GM11168 (cell line): ENCODE measurements at regions not wholly inside any gene's neighbourhood (a gene's known extent, or its start where the extent isn't known, plus 50 kb on each side); places are given as distances from the start of the nearest gene placed in this dataset.

Experiments
- in situ Hi-C: fragments of 300-500 bp; cut with MboI; formaldehyde crosslinking; loops from one replicate; pipeline ENCODE4 v1.12.0; 2022; ENCODE audit warnings: low sequenced_read_pairs; ENCODE audit not compliant: unreplicated experiment

DNA sequence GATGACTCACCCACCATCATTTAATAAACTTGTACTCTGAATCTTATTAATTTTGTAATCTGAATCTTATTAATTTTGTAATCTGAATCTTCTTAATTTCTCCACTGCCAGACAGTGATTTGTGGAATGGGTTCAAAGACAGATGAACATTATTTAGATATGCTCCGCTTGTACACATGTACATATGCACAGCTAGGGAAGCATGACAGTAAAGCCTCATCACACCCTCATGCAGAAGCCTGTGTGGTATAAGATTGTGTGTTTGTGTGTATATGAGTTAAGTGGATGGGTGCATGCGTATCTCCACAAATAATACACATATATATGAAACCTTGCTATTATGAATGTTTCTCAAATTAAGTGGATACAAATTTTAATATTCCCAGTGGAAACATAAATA, 318.5 kb upstream of the SFRP2 start:
- in situ Hi-C loops = no loop called here

DNA sequence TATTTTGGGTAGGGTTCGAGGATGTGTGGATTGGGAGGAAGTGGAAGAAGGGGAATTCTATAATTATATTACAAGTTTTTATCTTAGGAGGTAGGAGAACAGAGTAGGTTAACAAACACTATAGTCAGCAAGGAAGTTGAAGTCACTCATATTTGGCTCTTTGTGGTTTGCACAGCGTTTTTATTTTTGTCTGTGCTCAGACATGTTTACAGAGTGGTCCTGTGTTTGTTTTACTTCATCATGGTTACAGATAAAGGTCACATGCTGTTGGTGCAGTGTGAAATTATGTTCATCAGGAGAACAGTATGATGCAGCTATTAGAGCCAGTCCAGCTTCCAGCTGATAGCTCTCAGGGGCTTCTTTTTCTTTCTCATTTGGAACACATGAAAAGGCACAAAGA, 299.9 kb upstream of the SFRP2 start:
- in situ Hi-C loops = no loop called here

DNA sequence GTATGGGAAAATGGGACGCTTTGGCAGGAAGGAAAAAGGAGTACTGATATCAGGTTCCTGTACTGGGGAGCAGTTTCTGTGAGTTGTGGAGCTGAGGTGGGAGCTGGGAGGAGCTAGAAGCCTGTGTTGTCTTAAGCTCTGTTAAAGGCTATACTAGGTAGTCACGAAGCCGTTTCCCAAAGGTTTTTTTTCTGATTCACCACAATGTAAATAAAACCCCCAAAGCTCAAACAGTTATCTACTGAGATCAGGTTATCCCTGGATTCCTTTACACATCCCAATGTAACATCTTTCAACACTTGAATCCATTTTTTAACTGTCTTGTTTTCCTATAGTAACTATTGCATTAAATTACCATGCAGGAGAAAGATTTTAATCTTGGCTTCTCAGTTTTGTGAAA, 297.4 kb upstream of the SFRP2 start:
- in situ Hi-C loops = no loop called here

DNA sequence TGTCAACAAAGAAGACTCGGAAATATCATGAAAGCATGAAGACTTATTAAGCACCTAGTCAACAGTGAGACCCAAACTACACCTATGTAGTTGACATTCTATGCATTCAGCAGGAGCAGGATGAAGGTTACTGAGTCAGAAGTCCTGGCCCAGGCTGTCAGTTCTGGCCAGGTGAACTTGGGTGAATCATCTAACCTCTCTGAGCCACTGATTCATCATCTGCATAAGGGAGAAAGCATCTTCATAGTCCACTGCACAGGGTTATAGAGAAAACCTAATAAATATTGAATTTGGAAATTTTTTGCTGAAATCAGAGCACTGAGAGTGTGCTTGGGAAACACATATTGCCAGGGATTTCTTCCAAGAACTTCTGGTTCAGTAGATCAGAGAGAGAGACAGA, 296.0 kb upstream of the SFRP2 start:
- in situ Hi-C loops = no loop called here

DNA sequence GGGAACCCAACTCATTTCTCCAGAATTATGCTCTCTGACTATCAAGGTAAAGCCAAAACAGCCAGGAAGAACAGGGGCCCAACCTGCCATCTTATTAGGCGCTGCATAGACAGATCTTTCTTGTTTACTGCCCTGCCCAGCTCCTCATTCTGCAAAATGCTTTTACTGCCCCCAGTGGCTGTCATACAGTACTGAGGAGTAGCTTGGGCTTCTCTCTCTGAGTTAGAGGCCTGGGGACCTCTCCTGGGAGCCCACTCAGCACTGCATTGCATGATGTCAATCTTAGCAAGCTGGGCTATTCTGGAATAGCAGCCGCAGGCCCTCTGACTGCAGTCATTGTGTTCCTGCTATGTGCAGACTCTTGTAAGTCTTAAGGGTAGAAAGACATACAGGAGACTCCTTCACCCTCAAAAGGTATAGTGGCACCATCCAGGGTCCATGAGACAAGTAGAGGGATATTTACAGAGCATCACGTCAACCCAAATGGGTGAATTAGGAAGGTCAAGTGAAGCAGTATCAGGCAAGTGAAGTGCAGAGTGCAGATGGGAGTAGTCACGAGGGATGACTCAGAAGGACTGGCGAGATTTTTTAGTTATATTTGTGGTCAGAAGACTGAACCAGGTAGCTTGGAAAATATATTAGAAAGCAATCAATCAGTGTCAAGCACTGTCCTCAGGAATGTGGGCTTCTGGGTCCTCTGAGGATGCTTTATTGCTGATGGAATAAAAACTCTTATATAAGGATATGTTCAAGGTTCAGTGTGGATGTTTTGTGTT, 294.1 kb upstream of the SFRP2 start:
- in situ Hi-C loops = no loop called here

DNA sequence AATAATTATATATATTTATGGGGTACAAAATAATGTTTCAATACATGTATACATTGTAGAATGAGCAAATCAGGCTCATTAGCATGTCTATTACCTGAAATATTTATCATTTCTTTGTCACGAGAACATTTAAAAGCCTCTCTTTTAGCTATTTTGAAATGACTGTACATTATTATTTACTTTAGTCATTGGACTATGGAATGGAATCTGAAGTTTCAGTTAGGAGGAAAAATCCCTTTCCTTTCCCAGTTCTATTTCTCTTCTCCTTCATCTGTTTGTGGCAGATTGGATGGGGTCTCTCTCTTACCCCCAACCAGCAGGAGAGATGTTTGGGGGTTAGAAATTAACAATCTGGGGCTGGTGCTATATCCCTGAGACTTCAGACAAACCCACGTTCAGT, 292.5 kb upstream of the SFRP2 start:
- in situ Hi-C loops = no loop called here

DNA sequence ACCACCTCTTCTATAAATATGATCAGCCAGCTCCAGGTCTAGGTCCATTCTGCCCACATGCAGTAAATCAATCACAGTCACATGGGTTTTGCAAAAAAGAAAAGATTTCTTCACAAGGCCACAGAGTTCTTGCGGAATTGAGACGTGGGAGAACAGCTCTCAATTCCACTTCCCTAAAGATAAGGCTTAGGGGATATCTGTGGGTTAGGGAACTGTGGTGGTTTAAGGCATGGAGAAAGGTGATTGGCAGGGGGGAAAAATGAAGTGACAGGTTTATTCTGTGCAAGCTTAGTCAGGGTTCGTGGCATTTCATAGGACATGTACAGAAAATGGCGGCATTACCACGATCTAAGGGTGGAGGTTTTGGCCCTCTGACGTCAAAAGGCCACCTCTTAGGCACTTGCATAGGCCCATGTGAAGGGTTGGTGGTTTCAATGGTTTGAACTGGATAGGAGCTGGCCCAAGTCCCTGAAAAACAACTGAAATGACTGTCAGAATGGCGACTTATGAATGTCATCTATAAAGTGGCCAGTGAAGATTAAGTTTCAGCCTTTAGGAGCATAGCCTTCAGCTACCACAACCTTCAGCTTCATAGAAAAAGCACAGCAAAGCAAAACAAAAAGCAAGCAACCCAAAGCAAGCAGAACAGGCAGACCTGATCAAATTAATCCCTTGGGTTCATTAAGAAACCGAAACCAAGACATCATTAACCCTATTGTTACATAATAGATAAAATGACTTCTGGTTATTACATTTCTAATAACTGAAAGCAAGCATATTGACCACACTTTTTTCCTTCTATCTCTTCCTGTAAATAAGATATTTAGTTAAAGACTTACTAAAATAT, 289.8 kb upstream of the SFRP2 start:
- in situ Hi-C loops = no loop called here

DNA sequence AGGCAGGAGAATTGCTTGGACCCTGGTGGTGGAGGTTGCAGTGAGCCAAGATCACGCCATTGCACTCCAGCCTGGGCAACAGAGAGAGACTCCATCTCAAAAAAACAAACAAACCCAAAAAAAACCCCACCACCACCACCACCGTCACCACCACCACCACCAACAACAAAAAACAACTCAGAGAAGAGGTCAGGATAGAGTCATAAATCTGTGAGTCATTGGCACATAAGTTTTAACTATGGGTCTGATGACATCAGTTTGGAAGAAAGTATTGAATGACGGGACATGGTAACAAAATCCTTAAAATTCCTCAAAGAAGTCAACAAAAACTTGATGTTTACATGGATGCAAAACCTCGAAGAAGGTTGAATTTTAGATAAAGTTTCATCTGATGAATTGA, 288.0 kb upstream of the SFRP2 start:
- in situ Hi-C loops = no loop called here

DNA sequence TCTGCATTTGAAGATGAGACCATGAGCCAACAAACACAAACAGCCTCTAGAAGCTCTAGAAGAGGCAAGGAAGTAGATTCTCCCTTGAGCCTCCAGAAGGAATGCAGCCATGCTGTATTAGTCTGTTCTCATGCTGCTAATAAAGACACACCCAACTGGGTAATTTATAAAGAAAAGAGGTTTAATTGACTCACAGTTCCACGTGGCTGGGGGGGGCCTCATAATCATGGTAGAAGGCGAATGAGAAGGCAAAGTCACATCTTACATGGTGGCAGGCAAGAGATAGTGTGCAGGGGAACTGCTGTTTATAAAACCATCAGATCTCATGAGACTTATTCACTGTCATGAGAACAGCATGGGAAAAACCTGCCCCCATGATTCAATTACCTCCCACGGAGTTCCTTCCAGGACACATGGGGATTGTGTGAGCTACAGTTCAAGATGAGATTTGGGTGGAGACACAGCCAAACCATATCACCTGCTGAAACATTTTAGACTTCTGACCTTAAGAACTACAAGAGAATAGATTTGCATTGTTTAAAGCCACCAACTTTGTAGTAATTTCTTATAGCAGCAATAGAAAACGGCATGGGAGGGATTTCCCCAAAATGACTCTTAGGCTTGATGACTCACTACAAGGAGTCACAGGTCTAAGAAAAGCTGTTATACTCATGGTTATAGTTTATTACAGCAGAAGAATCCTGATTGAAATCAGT, 284.4 kb upstream of the SFRP2 start:
- in situ Hi-C loops = no loop called here

DNA sequence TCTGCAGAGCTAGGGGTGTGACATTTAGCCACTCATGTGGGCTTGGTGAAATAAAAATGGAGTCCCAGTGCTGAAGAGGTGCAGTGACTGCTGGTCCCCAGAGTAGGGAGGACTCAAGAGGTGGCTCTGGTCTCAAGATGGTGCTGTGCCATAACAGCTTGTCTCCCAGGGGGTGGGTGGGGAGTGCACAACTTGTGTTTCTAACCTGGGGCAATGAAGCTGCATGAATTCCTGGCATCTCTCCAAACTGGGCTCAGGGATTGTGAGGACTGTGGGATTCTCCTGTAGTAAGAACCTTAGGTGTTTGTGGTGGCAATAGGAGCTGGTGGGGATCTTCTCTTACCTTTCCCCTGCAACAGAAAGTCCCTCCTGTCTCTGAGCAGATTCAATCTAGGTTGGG, 278.9 kb upstream of the SFRP2 start:
- in situ Hi-C loops = no loop called here

DNA sequence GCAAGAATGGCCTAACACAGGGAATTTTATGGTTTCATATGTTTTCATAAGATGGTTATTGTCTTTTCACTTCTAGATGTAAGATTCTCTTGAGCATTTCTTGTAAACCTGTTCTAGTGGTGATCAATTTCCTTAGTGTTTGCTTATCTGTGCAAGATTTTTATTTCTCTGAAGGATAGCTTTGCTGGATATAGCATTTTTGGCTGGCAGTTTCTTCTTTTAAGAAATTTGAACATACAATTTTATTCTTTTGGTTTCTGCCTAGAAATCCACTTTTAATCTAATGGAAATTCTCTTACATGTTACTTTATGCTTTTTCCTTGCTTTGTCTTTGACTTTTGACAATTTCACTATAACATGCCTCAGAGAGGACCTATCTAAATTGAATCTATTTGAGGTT, 276.5 kb upstream of the SFRP2 start:
- in situ Hi-C loops = no loop called here

DNA sequence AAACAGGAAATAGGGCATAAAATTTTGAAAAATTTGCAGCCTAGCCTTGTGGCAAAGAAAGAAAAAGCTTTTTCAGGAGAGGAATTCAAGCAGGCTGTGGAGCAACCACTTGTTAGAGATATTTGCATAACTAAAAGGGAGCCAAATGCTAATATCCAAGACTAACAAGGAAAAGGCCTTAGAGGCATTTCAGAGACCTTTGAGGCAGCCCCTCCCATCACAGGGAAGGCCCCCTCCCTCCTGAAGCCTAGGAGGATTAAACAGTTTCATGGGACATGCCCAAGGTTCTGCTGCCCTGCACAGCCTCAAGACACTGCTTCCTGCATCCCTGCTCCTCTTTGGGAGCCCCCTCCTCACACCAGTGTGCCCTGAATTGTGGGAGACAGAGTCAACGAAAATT, 275.4 kb upstream of the SFRP2 start:
- in situ Hi-C loops = no loop called here

DNA sequence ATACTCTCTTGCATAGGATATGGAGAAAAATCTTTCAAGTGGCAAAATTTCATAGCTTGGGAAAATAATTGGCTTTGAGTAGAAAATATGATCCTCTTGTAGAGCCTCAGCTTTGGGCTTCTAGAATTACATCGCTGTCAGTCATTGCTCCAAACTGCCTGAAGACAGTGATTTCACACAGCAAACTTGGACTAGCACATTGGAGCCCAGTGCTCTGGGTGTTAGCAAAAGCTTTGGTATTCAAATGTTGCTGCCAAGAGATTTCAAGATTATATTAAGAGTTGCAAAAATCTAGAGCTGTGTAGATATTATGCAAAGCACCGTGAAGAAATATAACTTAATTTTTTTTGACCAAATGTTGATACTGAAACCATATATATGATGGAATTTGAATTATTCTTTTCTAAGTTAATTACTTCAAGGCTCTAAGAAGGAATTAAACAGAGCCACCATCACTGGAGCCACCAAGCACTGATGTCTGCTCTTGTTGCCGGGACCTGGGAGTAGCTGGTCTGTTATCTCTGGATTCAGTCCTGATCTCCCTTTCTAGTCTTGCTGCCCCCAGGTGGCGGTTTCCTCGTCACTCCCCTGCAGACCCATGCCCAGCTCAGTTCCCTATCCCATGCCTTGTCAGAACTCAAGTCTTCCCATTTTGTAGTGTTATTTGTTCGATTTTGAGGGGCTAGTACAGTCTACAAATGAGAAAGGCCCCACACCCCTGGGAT, 260.7 kb upstream of the SFRP2 start:
- in situ Hi-C loops = loop anchor here (25.0 kb wide), 1 partner anchor 262 kb away; the partner anchor contains the start of gene SFRP2

DNA sequence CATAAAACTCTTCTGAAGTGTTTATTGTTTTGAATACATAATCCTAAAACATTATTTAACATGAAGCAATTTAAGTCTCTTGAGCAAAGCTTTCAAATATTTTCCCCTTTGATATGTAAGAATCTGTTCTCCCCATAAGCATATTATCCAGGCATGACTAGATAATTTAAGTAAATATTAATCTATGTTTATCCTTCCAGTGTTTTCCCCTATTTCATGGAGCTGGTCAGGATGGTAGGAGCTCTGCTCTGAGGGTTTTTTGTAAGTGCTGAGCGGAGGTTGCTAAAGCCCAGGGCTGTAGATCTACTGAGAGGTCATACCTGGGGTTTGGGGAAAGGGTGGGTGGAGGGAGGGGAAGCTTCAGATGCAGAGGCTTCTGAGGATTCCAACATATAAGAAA, 258.9 kb upstream of the SFRP2 start:
- in situ Hi-C loops = loop anchor here (25.0 kb wide), 1 partner anchor 260 kb away; the partner anchor contains the start of gene SFRP2

DNA sequence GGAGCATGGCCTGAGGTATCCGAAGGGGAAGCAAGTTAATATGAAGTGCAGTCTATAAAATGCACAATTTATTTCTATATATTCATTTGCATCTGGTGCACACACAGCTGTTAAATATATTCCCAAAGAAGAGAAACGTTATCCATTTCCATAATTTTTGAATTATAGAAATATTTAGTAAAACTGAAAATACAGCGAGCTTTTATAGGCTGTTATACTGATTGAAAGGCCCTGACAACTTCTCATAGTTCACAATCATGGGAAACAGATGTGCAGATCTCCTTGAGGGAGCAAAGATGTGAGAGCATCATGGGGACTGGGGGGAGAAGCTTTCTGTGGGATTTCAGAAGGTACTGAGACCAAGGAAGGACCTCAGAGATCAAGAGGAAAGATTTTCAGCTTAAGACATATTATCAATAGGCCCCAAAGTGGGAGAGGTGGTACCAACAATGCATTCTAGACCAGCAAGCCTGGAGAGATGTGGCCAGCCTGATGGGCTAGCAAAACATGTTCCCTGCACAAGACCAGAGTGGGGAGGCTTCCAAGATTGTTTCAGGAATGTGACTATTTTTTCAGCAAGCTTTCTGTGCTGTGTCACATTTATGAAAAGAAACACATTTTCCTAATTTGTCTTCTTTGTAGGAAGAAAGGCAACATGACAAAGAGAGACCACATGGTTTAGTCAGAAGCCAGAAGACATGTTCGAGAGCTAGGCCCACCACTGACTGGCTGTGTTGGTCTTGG, 256.0 kb upstream of the SFRP2 start:
- in situ Hi-C loops = loop anchor here (25.0 kb wide), 1 partner anchor 258 kb away; the partner anchor contains the start of gene SFRP2

DNA sequence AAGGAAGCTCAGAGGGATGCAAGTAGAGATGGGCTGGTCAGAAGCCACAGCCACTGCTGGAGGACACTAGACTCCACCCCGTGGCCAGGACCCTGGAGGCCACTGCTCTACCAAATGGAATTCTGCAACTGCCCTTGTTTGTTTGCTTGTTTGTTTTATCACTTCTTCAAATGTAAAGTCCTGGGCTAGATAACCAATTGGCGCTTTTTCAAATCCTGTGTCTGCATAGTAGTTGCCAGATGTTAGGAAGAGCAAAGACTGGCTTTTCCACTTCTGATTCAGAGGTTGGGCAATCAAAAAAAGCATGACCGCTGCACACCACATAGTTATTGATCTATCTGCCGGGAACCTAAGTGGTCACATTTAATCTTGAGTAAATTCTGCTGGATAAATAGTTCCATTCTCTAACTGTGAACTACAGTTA, 255.2 kb upstream of the SFRP2 start:
- in situ Hi-C loops = loop anchor here (25.0 kb wide), 1 partner anchor 257 kb away; the partner anchor contains the start of gene SFRP2

DNA sequence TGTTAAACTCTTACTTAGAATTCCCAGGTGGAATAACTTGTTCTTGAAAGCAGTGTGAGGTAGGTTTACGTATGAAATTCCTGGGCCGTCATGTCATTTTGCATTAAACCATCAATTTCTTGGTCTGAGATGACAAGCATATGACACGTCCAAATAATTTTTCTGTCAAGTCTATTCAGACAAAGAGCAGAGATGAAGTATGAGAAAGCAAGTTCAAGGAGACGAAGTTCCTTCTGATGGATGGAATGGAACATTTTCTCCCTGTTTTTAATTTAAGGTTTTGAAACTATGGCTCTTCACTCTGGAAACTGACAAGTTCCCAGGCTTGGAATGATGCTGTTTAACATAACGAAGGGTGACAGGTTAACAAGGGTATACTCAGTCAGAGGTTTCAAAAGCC, 252.8 kb upstream of the SFRP2 start:
- in situ Hi-C loops = loop anchor here (25.0 kb wide), 1 partner anchor 254 kb away; the partner anchor contains the start of gene SFRP2

DNA sequence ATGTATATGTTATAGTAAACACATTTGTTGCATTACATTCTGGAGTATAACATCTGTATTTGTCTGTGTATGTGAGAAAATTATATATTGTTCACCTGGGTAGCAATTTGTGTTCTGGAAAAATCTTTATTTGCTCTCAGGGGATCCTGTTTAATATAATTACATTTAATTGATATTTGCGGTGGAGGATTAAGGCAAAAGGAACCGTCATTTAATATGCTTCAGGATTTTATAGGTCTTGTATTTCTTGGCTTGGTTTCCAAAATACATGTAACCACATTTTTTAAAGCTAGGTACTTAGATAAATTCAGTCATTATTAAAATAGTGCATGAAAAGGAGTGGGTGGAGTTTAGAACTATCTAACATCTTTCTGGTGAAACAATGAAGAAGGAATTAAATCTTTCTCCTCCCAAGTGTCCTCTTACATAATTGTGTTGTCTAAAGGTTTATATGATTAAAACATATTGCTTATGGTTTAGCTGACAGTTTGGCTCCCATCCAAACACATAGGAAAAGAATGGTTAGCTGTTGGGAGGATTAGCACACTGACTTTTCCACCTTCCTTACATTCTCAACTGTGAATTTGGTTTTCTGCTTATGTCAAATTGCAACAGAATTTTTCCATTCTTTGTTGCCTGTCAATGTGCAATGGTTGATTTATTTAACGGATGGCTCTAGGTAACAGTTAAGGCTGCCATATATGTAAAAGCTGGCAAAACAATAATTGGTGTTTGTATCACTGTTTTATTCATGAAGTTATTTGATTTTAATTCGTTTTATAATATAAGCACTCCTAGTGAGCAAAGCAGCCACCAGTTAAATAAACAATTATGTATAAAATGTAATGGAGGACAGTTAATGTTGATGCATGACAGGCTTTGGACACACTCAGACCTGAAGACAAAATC, 250.8 kb upstream of the SFRP2 start:
- in situ Hi-C loops = loop anchor here (25.0 kb wide), 1 partner anchor 252 kb away; the partner anchor contains the start of gene SFRP2
